ENCODE measurements at regions not wholly inside any gene's neighbourhood (a gene's known extent, or its start where the extent isn't known, plus 50 kb on each side); places are given as distances from the start of the nearest gene placed in this dataset.
"Not testable (repeated sequence)": the region's sequence is repeated elsewhere in the genome, so short reads cannot be mapped to it uniquely, and the experiment has no call there.

- intact Hi-C loops (cut with micrococcal nuclease), result no loop called here
- Mint-ChIP-seq H3K27ac (no peak overlapping the region), H3K9me3 (peaks cover 17% of the 10 kb centered on the region), H3K27me3 (no peaks in the 10 kb centered on the region), H3K36me3 (no peaks in the 10 kb centered on the region), H3K4me3 (no peak overlapping the region), H3K4me1 (ENCODE audit: low read depth) (no peaks in the 10 kb centered on the region)
- ChIA-PET POLR2A (no interaction called here), CTCF (no interaction called here)
- no peak for DNase-seq
Measured at GRCh38 chr11:97909614-97910399, 1110.9 kb upstream of the CNTN5 start.

GRCh38 chr11:97912629-97913028 lies 1108.1 kb upstream of the CNTN5 start:
- H3K27me3 Mint-ChIP-seq, result no peaks in the 10 kb centered on the region
- CTCF ChIA-PET, result no interaction called here
- peaks cover 3% of the 10 kb centered on the region for H3K9me3 Mint-ChIP-seq
- H3K27ac Mint-ChIP-seq, result no peak overlapping the region
- H3K36me3 Mint-ChIP-seq, result no peaks in the 10 kb centered on the region
- no peak for DNase-seq
- no peak overlapping the region for H3K4me3 Mint-ChIP-seq
- H3K4me1 Mint-ChIP-seq (ENCODE audit: low read depth), result no peaks in the 10 kb centered on the region
- intact Hi-C loops (cut with micrococcal nuclease), result no loop called here
- POLR2A ChIA-PET, result no interaction called here

- peaks cover 14% of the 10 kb centered on the region for H3K9me3 Mint-ChIP-seq
- H3K36me3 Mint-ChIP-seq; H3K27ac Mint-ChIP-seq; intact Hi-C loops (cut with micrococcal nuclease); H3K4me1 Mint-ChIP-seq (ENCODE audit: low read depth); H3K4me3 Mint-ChIP-seq; POLR2A ChIA-PET; CTCF ChIA-PET; H3K27me3 Mint-ChIP-seq; DNase-seq: not testable (repeated sequence)
Measured at GRCh38 chr11:97922933-97923332, 1097.8 kb upstream of the CNTN5 start.

GRCh38 chr11:97934572-97935208 lies 1086.1 kb upstream of the CNTN5 start:
- Mint-ChIP-seq H3K36me3 (no peaks in the 10 kb centered on the region), H3K4me3 (no peak overlapping the region), H3K27me3 (no peaks in the 10 kb centered on the region), H3K4me1 (ENCODE audit: low read depth) (no peaks in the 10 kb centered on the region), H3K9me3 (peaks cover 4% of the 10 kb centered on the region), H3K27ac (no peak overlapping the region)
- POLR2A ChIA-PET, result no interaction called here
- CTCF ChIA-PET, result no interaction called here
- DNase-seq, result no peak
- intact Hi-C loops (cut with micrococcal nuclease), result no loop called here

- Mint-ChIP-seq H3K4me1 (ENCODE audit: low read depth) (no peaks in the 10 kb centered on the region), H3K9me3 (peaks cover 15% of the 10 kb centered on the region), H3K4me3 (no peak overlapping the region), H3K27ac (no peak overlapping the region), H3K27me3 (no peaks in the 10 kb centered on the region), H3K36me3 (no peaks in the 10 kb centered on the region)
- POLR2A ChIA-PET, result no interaction called here
- DNase-seq, result no peak
- CTCF ChIA-PET, result no interaction called here
- intact Hi-C loops (cut with micrococcal nuclease), result no loop called here
Measured at GRCh38 chr11:97937501-97937900, 1083.2 kb upstream of the CNTN5 start.

- CTCF ChIA-PET, result no interaction called here
- no peaks in the 10 kb centered on the region for H3K36me3 Mint-ChIP-seq
- intact Hi-C loops (cut with micrococcal nuclease), result no loop called here
- no peaks in the 10 kb centered on the region for H3K27me3 Mint-ChIP-seq
- no peak overlapping the region for H3K4me3 Mint-ChIP-seq
- H3K4me1 Mint-ChIP-seq (ENCODE audit: low read depth), result no peaks in the 10 kb centered on the region
- H3K27ac Mint-ChIP-seq, result no peak overlapping the region
- POLR2A ChIA-PET, result no interaction called here
- no peak for DNase-seq
- peaks cover 14% of the 10 kb centered on the region for H3K9me3 Mint-ChIP-seq
Measured at GRCh38 chr11:97938789-97939188, 1082.0 kb upstream of the CNTN5 start.

- intact Hi-C loops (cut with micrococcal nuclease), result no loop called here
- Mint-ChIP-seq H3K27ac (no peak overlapping the region), H3K27me3 (no peaks in the 10 kb centered on the region)
Measured at GRCh38 chr11:97943493-97943892, 1077.3 kb upstream of the CNTN5 start.

GRCh38 chr11:97948793-97949192 lies 1072.0 kb upstream of the CNTN5 start:
- intact Hi-C loops (cut with micrococcal nuclease), result no loop called here
- CTCF ChIA-PET, result no interaction called here

More at GRCh38 chr11:97943493-97943892, 1077.3 kb upstream of the CNTN5 start:
- no peak for DNase-seq
- ChIA-PET POLR2A (no interaction called here), CTCF (no interaction called here)
- H3K9me3 Mint-ChIP-seq, result peaks cover 20% of the 10 kb centered on the region
- H3K36me3 Mint-ChIP-seq, result no peaks in the 10 kb centered on the region
- no peaks in the 10 kb centered on the region for H3K4me1 Mint-ChIP-seq (ENCODE audit: low read depth)
- no peak overlapping the region for H3K4me3 Mint-ChIP-seq

GRCh38 chr11:97955595-97955994 lies 1065.2 kb upstream of the CNTN5 start:
- no peaks in the 10 kb centered on the region for H3K27me3 Mint-ChIP-seq
- no peak for DNase-seq
- no peaks in the 10 kb centered on the region for H3K36me3 Mint-ChIP-seq
- POLR2A ChIA-PET, result no interaction called here
- H3K4me3 Mint-ChIP-seq, result no peak overlapping the region
- CTCF ChIA-PET, result no interaction called here
- H3K4me1 Mint-ChIP-seq (ENCODE audit: low read depth), result no peaks in the 10 kb centered on the region
- peaks cover 13% of the 10 kb centered on the region for H3K9me3 Mint-ChIP-seq
- intact Hi-C loops (cut with micrococcal nuclease), result no loop called here
- H3K27ac Mint-ChIP-seq, result no peak overlapping the region

More at GRCh38 chr11:97948793-97949192, 1072.0 kb upstream of the CNTN5 start:
- DNase-seq, result no peak
- Mint-ChIP-seq H3K4me3 (no peak overlapping the region), H3K36me3 (no peaks in the 10 kb centered on the region), H3K27me3 (no peaks in the 10 kb centered on the region), H3K27ac (no peak overlapping the region), H3K9me3 (peaks cover 17% of the 10 kb centered on the region), H3K4me1 (ENCODE audit: low read depth) (no peaks in the 10 kb centered on the region)
- POLR2A ChIA-PET, result no interaction called here

- DNase-seq, result no peak
- intact Hi-C loops (cut with micrococcal nuclease), result no loop called here
- Mint-ChIP-seq H3K27ac (no peak overlapping the region), H3K4me1 (ENCODE audit: low read depth) (no peaks in the 10 kb centered on the region), H3K9me3 (peaks cover 17% of the 10 kb centered on the region), H3K36me3 (no peaks in the 10 kb centered on the region), H3K4me3 (no peak overlapping the region), H3K27me3 (no peaks in the 10 kb centered on the region)
- POLR2A ChIA-PET, result no interaction called here
- CTCF ChIA-PET, result no interaction called here
Measured at GRCh38 chr11:97956904-97957303, 1063.8 kb upstream of the CNTN5 start.

GRCh38 chr11:97961431-97961830 lies 1059.3 kb upstream of the CNTN5 start:
- ChIA-PET POLR2A (no interaction called here), CTCF (no interaction called here)
- intact Hi-C loops (cut with micrococcal nuclease), result no loop called here
- no peaks in the 10 kb centered on the region for H3K27me3 Mint-ChIP-seq
- H3K4me3 Mint-ChIP-seq, result no peak overlapping the region
- H3K9me3 Mint-ChIP-seq, result peaks cover 23% of the 10 kb centered on the region
- no peaks in the 10 kb centered on the region for H3K4me1 Mint-ChIP-seq (ENCODE audit: low read depth)
- H3K27ac Mint-ChIP-seq, result no peak overlapping the region
- no peak for DNase-seq
- H3K36me3 Mint-ChIP-seq, result no peaks in the 10 kb centered on the region

- H3K36me3 Mint-ChIP-seq, result no peaks in the 10 kb centered on the region
- H3K4me1 Mint-ChIP-seq (ENCODE audit: low read depth), result no peaks in the 10 kb centered on the region
- no peak overlapping the region for H3K4me3 Mint-ChIP-seq
- DNase-seq, result no peak
- CTCF ChIA-PET, result no interaction called here
- no peaks in the 10 kb centered on the region for H3K27me3 Mint-ChIP-seq
- H3K27ac Mint-ChIP-seq, result no peak overlapping the region
- intact Hi-C loops (cut with micrococcal nuclease), result no loop called here
- peaks cover 23% of the 10 kb centered on the region for H3K9me3 Mint-ChIP-seq
- POLR2A ChIA-PET, result no interaction called here
Measured at GRCh38 chr11:97962758-97963157, 1058.0 kb upstream of the CNTN5 start.

All from activated CD4-positive, alpha-beta memory T cell treated with anti-CD3 and anti-CD28 coated beads for 36 hours (primary cell).